Neural progenitor cell (in vitro differentiated cells): ENCODE measurements at regions not wholly inside any gene's neighbourhood (a gene's known extent, or its start where the extent isn't known, plus 50 kb on each side); places are given as distances from the start of the nearest gene placed in this dataset.

Source experiments
- EZH2phosphoT487 ChIP-seq: fragments of 200-600 bp; sonication (generic); IDR thresholded peaks from 2 replicates; pipeline ENCODE4 v1.6.1; 2017; ENCODE audit warnings: antibody characterized with exemption
- TF ChIP-seq, protein P1 (sequence below): fragments of 200-600 bp; sonication (generic); IDR thresholded peaks from 2 replicates; pipeline ENCODE4 v1.5.1; 2017; ENCODE audit warnings: antibody characterized with exemption, mild to moderate bottlenecking

- TF ChIP-seq EZH2phosphoT487: no peak
- TF ChIP-seq, protein P1, sequence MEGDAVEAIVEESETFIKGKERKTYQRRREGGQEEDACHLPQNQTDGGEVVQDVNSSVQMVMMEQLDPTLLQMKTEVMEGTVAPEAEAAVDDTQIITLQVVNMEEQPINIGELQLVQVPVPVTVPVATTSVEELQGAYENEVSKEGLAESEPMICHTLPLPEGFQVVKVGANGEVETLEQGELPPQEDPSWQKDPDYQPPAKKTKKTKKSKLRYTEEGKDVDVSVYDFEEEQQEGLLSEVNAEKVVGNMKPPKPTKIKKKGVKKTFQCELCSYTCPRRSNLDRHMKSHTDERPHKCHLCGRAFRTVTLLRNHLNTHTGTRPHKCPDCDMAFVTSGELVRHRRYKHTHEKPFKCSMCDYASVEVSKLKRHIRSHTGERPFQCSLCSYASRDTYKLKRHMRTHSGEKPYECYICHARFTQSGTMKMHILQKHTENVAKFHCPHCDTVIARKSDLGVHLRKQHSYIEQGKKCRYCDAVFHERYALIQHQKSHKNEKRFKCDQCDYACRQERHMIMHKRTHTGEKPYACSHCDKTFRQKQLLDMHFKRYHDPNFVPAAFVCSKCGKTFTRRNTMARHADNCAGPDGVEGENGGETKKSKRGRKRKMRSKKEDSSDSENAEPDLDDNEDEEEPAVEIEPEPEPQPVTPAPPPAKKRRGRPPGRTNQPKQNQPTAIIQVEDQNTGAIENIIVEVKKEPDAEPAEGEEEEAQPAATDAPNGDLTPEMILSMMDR: no peak
Observed at GRCh38 chr6:14282854-14283505, 165.4 kb downstream of the CD83 start.
